ENCODE measurements at regions not wholly inside any gene's neighbourhood (a gene's known extent, or its start where the extent isn't known, plus 50 kb on each side); places are given as distances from the start of the nearest gene placed in this dataset.

DNA sequence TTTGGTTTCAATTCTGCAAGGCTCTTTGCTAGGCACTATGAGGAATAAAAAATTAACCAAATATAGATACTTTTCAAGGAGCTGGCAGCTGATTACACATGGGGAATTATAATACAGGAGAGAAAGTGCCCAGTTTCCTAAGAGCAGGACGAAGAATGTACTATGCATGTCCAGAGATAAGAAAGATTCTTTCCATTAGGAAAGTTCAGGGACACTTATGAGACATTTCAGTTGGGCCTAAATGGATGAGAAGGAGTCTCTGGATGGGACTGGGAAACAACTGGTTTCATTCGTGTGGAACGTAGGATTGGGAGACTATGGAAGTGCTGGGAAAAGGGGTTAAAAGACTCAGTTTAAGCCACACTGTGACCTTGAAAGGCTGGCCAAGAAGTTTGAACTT, 63.5 kb upstream of the MROH9 start:
- Histone ChIP-seq H3K9me3 (ENCODE audit: control insufficient read depth in 4 of 4, insufficient read depth in 3 of 4, low read length in 3 of 4) (no peaks in the 10 kb centered on the region), H3K36me3 (ENCODE audit: control insufficient read depth in 4 of 4, insufficient read depth in 4 of 4, low read length in 4 of 4) (no peaks in the 10 kb centered on the region), H3K27me3 (ENCODE audit: control insufficient read depth in 3 of 3, insufficient read depth in 3 of 3, low read length in 2 of 3) (no peaks in the 10 kb centered on the region), H3K27ac (ENCODE audit: low read depth in 1 of 2, low read length in 1 of 2) (no peak overlapping the region), H3K4me3 (no peak overlapping the region), H3K4me1 (ENCODE audit: control insufficient read depth in 5 of 5, insufficient read depth in 5 of 5, low read length in 5 of 5) (no peaks in the 10 kb centered on the region), H3K9ac (ENCODE audit: insufficient read depth in 1 of 2, low read length in 2 of 2) (no peak overlapping the region)
- TF ChIP-seq, protein P1, sequence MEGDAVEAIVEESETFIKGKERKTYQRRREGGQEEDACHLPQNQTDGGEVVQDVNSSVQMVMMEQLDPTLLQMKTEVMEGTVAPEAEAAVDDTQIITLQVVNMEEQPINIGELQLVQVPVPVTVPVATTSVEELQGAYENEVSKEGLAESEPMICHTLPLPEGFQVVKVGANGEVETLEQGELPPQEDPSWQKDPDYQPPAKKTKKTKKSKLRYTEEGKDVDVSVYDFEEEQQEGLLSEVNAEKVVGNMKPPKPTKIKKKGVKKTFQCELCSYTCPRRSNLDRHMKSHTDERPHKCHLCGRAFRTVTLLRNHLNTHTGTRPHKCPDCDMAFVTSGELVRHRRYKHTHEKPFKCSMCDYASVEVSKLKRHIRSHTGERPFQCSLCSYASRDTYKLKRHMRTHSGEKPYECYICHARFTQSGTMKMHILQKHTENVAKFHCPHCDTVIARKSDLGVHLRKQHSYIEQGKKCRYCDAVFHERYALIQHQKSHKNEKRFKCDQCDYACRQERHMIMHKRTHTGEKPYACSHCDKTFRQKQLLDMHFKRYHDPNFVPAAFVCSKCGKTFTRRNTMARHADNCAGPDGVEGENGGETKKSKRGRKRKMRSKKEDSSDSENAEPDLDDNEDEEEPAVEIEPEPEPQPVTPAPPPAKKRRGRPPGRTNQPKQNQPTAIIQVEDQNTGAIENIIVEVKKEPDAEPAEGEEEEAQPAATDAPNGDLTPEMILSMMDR (IDR thresholded peaks at IDR 0.05; ENCODE audit: control extremely low read depth, extremely low read depth), result no peak
- DNase-seq (no peak), ATAC-seq (ENCODE audit: insufficient read depth, low FRiP score) (no peak)
- WGBS, 2 donors, result 59 to 84% methylated on average over 3 of the region's 3 CpGs

DNA sequence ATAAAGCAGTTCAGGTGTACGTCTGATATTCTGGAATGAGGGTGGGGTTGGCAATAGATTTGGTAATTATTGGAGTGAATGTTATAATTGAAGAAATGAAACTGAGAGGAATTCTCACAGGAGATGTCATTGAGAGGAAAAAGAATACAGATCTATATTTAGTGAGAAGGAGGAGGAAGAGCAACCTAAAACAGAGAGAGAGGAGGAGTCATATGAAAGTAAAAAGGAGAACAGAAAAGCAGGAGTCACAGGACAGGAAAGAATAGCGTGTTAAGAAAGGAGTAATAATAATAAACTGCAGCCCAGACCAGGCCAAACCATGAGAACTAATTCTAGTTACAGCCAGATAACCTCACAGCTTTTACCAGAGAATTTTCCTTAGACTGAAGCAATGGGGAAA, 62.7 kb upstream of the MROH9 start:
- H3K27ac ChIP-seq (ENCODE audit: low read depth in 1 of 2, low read length in 1 of 2), result no peak overlapping the region
- H3K9ac ChIP-seq (ENCODE audit: insufficient read depth in 1 of 2, low read length in 2 of 2), result no peak overlapping the region
- no peaks in the 10 kb centered on the region for H3K27me3 ChIP-seq (ENCODE audit: control insufficient read depth in 3 of 3, insufficient read depth in 3 of 3, low read length in 2 of 3)
- H3K4me1 ChIP-seq (ENCODE audit: control insufficient read depth in 5 of 5, insufficient read depth in 5 of 5, low read length in 5 of 5), result no peaks in the 10 kb centered on the region
- no peaks in the 10 kb centered on the region for H3K36me3 ChIP-seq (ENCODE audit: control insufficient read depth in 4 of 4, insufficient read depth in 4 of 4, low read length in 4 of 4)
- ATAC-seq (ENCODE audit: insufficient read depth, low FRiP score) (no peak), DNase-seq (no peak)
- H3K4me3 ChIP-seq, result no peak overlapping the region
- TF ChIP-seq, protein P1 (IDR thresholded peaks at IDR 0.05; ENCODE audit: control extremely low read depth, extremely low read depth), result no peak
- no peaks in the 10 kb centered on the region for H3K9me3 ChIP-seq (ENCODE audit: control insufficient read depth in 4 of 4, insufficient read depth in 3 of 4, low read length in 3 of 4)
- 61 to 66% methylated on average over 2 of the region's 2 CpGs for WGBS, 2 donors

DNA sequence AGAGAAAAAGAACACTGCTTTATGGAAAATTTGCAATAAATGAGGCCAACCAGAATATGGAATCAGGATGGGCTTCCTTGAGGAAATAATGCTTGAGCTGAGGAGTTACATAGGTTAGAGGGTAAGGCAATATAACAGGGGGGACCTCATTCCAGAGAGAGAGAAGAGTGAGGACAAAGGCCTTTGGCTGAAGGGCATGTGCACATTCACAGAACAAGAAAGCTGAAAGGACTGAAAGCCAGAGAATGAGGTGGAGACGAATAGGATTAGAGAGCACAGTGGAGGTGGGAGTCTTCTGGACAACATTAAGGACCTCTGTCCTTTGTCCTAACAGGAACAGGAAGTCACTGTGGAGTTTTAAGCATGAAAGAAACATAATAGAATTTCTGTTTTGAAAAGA, 60.7 kb upstream of the MROH9 start:
- Histone ChIP-seq H3K27ac (ENCODE audit: low read depth in 1 of 2, low read length in 1 of 2) (no peak overlapping the region), H3K36me3 (ENCODE audit: control insufficient read depth in 4 of 4, insufficient read depth in 4 of 4, low read length in 4 of 4) (no peaks in the 10 kb centered on the region), H3K9ac (ENCODE audit: insufficient read depth in 1 of 2, low read length in 2 of 2) (no peak overlapping the region), H3K4me1 (ENCODE audit: control insufficient read depth in 5 of 5, insufficient read depth in 5 of 5, low read length in 5 of 5) (no peaks in the 10 kb centered on the region), H3K27me3 (ENCODE audit: control insufficient read depth in 3 of 3, insufficient read depth in 3 of 3, low read length in 2 of 3) (no peaks in the 10 kb centered on the region), H3K4me3 (no peak overlapping the region), H3K9me3 (ENCODE audit: control insufficient read depth in 4 of 4, insufficient read depth in 3 of 4, low read length in 3 of 4) (no peaks in the 10 kb centered on the region)
- ATAC-seq (ENCODE audit: insufficient read depth, low FRiP score), result no peak
- no peak for DNase-seq
- TF ChIP-seq, protein P1 (IDR thresholded peaks at IDR 0.05; ENCODE audit: control extremely low read depth, extremely low read depth), result no peak
- WGBS, 2 donors, result 60 to 70% methylated on average over 1 of the region's 1 CpG
